ENCODE measurements at regions not wholly inside any gene's neighbourhood (a gene's known extent, or its start where the extent isn't known, plus 50 kb on each side); places are given as distances from the start of the nearest gene placed in this dataset.
"Not testable (repeated sequence)": the region's sequence is repeated elsewhere in the genome, so short reads cannot be mapped to it uniquely, and the experiment has no call there.

DNA sequence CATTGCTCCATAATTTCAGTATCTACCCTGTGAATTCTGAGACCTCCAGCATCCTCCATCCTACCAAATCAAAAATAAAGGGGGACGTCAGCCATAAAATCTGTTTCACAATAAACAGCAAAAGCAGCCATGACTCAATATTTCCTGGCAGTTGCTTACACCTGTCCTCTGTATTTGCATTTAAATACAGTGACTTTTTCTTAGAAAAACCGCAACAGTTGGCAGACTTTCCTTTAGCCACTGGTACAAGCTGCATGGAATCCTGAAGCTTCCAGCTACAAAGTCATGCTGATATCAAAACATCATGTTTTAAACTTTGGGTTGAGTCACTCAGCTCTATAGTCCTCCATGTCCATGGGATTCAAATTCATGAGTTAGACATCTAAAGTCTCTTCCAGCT, 278.0 kb upstream of the KAZN start:
- DNase-seq = no peak

GRCh38 chr1:14320986-14321385, 277.5 kb upstream of the KAZN start:
- DNase-seq = no peak

DNA sequence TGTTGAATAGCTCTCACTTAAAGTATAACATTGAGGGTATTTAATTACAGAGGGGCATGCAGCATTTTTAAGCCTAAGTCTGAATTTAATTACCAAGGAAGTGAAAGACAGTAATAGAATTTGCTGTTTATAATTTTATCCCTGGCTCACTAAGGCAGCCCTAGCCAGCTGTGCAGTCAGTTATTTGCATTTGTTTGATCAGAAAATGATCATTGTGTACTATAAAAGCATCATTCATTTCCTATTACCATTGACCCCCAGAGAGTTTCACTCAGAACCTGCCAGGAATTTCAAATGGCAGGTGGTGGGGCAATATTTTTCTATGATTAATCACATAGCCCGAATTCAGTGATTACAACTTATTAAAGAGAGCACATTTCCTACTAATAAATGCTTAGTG, 277.1 kb upstream of the KAZN start:
- DNase-seq = no peak

GRCh38 chr1:14323568-14324247, 274.8 kb upstream of the KAZN start:
- DNase-seq = no peak

DNA sequence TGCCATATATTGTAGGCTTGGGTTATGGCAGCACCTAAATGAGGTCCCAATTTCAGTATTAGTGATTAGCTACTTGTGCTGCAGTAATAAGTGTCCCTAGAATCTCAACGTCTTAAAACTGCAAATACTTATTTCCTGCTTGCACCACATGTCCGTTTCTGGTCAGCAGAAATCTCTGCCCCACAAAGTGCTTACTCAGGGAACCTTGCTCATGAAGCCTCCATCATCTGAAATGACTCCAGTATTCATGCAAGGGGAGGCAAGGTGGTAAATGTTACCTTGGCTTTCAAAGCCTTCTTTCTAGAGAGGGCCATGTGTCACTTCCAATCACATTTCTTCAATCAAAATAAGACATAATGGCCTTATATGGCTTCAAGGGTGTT, 274.2 kb upstream of the KAZN start:
- DNase-seq = no peak

- DNase-seq = no peak
Observed at GRCh38 chr1:14326857-14327256, 271.6 kb upstream of the KAZN start.

- no peak for DNase-seq
Observed at GRCh38 chr1:14328685-14329084, 269.8 kb upstream of the KAZN start.

GRCh38 chr1:14332158-14332557, 266.3 kb upstream of the KAZN start:
- DNase-seq = no peak

DNA sequence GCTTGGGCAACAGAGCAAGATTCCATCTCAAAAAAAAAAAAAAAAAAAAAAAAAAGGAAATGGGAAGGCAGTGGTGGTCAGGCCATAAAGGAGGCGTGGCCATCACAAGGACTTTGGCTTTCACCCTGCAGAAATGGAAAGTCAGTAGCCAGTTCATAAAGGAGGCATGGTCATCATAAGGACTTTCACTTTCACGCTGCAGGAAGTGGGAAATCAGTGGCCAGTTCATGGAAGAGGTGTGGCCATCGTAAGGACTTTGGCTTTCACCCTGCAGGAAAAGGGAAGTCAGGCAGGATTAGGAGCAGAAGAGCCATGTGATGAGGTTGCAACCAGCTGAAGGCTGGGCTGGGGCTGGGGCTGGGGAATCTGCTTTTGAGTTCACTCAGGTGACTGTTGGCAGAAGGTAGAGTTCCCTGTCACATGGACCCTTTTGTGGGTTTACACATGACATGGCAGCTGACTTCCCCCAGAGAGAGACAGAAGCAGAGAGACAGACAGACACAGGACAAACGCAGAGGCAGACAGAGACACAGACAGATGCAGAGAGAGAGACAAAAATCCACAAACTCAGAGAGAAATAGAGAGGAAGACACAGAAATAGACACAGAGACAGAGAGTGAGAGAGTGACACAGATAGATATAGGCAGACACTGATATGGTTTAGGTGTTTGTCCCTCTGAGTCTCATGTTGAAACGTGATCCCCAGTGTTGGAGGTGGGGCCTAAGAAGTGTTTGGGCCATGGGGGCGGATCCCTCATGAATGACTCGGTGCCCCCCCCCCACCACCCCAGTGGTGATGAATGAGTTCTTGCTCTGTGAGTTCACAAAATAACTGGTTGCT, 263.9 kb upstream of the KAZN start:
- no peak for DNase-seq

DNA sequence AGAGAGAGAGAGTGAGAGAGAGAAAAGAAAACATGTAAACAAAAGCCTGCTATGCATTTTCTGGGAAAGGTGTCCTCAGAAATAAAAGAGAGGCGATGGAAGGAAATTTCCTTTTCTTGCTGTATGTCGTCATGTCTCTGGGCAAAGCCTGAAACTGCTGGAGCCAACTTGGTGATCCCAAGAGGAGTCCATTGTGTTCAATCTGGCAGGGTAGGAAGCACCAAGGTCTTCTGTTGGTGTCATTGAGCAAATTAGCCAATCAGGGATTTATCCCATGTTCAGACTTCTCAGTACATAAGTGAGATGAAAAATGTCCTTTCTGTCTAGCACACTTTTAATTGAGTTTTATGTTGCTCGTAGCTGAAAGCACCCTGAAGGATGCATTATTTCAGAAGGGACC, 260.0 kb upstream of the KAZN start:
- no peak for DNase-seq

GRCh38 chr1:14339288-14339687, 259.2 kb upstream of the KAZN start:
- DNase-seq = no peak

DNA sequence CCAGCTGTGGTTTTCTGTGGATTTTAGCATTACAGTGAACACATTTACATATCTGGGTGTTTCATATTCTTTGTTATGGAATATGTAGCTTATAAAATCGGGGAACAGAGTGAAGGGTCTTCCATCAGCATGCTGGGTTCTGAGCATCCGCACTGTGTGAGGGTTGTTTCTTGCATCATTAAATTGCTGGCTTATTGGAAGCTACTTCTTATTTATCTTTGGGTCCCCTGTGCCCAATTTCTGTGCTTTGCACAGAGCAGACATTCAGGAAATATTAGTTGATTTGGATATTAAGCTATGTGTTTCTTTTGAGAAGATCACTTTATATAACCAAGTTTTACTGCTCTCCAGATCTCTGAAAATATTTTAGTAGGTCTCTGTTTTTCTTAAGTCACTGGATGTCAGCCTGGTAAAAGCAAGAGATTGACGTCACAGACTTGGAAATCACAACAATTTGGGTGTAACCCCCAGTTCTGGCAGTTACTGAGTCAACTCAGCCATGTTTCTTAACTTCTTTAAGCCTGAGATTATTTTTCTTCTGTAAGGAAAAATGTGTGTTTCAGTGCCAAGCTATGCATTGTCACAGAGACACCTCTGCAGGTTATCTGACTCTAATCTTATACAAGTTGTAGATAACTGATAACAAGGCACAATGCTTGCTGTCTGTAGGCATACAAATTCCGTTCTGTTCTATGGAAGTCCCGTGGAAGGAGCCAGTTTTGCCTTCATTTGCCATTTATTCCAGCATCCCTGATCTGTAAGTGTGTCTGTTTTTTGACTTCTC, 258.3 kb upstream of the KAZN start:
- DNase-seq = no peak

DNA sequence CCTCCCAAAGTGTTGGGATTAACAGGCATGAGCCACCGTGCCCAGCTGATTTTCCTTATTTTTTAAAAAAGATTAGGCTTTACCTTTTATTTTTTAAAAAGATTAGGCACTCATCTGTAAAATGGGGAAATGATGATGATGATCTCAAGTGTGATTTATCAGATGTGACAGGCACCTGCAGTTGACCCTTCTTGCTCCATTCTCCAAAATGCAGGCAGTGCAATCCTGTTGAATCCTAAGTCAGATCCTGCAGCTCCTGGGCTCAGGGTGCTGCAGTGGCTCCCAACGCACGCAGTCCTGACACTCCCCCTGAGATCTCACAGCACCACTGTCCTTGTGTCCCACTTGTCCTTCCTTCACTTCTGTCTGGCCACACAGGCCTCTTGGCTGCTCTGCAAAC, 257.3 kb upstream of the KAZN start:
- no peak for DNase-seq

DNA sequence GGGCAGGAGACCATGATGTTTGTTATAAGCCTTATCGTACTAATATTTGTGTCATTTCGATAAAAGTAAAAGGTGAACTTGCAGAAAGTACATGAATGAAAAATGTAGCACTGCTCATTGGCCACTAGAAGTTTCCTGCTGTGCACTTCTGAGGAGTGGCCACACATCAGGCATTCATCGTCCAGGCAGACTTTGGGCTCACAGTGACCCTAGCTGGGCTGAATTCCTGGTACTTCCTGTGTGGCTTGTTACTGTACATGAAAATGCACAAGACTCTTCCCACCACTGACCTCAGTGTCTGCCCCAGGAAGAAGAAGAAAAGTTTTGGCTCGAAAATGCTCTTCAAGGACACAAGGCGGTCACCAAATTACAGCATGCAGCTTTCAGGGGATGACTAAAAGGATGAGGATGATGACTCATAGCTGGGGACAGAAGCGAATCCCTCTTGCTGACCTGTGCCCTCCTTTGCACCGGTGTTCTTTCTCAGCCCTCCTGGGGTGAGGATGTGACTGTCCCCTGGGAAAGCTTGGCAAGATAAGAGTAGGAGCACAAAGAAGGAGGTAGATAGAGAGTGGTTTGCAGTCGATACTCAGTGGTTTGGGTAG, 252.4 kb upstream of the KAZN start:
- DNase-seq = no peak

DNA sequence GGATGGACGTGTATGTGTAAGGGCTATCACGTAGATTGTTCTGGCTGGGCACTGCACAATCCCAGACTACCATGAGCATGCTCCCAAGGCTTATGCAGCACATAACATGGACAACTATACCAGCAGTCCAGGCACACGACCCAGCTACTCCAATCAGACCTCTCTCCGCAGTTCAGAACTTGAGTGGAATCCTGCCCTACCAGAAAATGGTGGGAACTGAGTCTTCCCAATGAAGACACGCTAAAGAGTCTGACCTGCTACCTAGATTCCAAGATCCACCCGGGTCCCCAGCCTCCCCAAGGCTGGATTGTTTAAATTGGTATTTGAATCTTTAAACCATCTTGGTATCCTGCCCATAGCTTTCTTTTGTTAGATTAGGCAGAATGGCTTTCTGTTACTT, 251.3 kb upstream of the KAZN start:
- DNase-seq = no peak

GRCh38 chr1:14347776-14348175, 250.7 kb upstream of the KAZN start:
- DNase-seq = no peak

GRCh38 chr1:14350197-14350596, 248.3 kb upstream of the KAZN start:
- no peak for DNase-seq

- DNase-seq = no peak
Observed at GRCh38 chr1:14352897-14353296, 245.6 kb upstream of the KAZN start.

DNA sequence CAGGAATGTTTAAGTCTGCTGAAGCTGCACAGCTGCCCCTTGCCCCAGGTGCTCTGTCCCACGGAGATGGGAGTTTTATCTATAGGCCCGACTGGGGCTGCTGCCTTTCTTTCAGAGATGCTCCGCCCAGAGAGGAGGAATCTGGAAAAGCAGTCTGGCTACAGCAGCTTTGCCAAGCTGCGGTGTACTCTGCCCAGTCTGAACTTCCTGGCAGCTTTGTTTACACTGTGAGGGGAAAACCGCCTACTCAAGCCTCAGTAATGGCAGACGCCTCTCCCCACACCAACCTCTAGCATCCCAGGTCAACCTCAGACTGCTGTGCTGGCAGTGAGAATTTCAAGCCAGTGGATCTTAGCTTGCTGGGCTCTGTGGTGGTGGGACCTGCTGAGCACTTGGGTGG, 237.5 kb upstream of the KAZN start:
- not testable (repeated sequence) for DNase-seq

- no peak for DNase-seq
Observed at GRCh38 chr1:14362331-14362730, 236.2 kb upstream of the KAZN start.

GRCh38 chr1:14363036-14363590, 235.4 kb upstream of the KAZN start:
- no peak for DNase-seq

DNA sequence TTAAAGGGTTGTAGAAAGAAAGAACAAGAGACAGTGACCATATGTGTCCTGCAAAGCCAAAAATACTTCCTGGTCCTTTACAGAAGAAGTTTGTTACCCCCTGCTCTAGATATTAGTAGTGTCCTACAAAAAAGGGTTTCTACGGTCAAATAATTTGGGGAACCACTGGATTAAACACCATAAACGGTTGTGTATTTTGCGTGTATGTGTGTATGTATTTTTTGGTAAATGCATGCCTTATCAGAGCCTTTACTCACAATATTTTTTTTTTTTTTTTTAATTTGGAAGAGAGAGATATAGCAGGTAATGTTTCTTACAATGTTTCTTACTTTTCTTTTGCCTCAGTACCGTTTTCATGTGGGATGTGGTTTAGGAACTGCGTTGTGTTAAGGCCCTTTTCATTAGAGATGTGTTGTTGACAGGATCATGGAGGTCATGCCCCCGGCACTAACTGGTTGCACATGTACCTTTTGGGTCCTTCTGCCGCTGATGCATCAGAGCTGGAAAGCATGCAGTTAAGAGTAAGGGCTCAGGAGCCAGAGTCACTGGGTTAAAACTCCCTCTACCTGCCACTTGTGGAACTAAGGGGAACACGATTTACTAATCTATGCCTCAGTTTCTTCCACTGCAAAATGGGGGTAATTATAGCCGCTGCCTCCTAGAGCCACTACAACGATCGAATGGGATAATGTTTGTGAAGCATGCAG, 234.6 kb upstream of the KAZN start:
- DNase-seq = no peak

Measured in DMS 273 treated with DMSO at 0.1 percent for 48 hours (cell line).